OCI-LY7 (cell line): ENCODE measurements at regions not wholly inside any gene's neighbourhood (a gene's known extent, or its start where the extent isn't known, plus 50 kb on each side); places are given as distances from the start of the nearest gene placed in this dataset.

Experiments used
- BruUV-seq: library from RNA; stranded (reverse); fragments of 400-500 nt; replicated peaks from 2 replicates; lab custom pipeline; 2021; lab: Mats Ljungman, UMichigan
- CTCF ChIA-PET: fragments of 300-600 bp; sonication (Branson Sonifier 250); formaldehyde crosslinking; loops from one replicate; lab custom pipeline; 2022; ENCODE audit warnings: antibody characterized with exemption; ENCODE audit not compliant: unreplicated experiment; lab: Charles Lee
- POLR2A ChIA-PET: fragments of 300-600 bp; sonication (Branson Sonifier 250); formaldehyde crosslinking; loops from one replicate; lab custom pipeline; 2022; ENCODE audit warnings: antibody characterized with exemption; lab: Charles Lee
- DNase-seq: peaks from one replicate; pipeline ENCODE4 v3.0.0-alpha.2; 2015; ENCODE audit warnings: low spot score
- H2AFZ ChIP-seq: fragments of 200-600 bp; sonication (generic), shearing (Covaris generic); 2 replicates; pipeline ENCODE4 v1.6.1; 2014; ENCODE audit warnings: mild to moderate bottlenecking, antibody characterized with exemption, low read length, moderate library complexity
- H3K27ac ChIP-seq: fragments of 200-600 bp; sonication (generic); 2 replicates; pipeline ENCODE4 v1.5.1; 2014; ENCODE audit warnings: mixed run types, low read depth, mild to moderate bottlenecking, moderate library complexity, low read length, inconsistent platforms; ENCODE audit not compliant: poor library complexity, severe bottlenecking
- H3K36me3 ChIP-seq: fragments of 200-600 bp; sonication (generic); 2 replicates; pipeline ENCODE4 v1.6.1; 2014; ENCODE audit warnings: mild to moderate bottlenecking, antibody characterized with exemption, low read length, moderate library complexity, mixed read lengths; ENCODE audit not compliant: insufficient read depth
- H3K4me1 ChIP-seq: fragments of 200-600 bp; sonication (generic); 2 replicates; pipeline ENCODE4 v1.5.1; 2014; ENCODE audit warnings: mild to moderate bottlenecking, low read length; ENCODE audit not compliant: insufficient read depth, poor library complexity, severe bottlenecking
- H3K4me2 ChIP-seq: fragments of 200-600 bp; sonication (generic); 2 replicates; pipeline ENCODE4 v1.6.1; 2014; ENCODE audit warnings: mild to moderate bottlenecking, low read length
- H3K4me3 ChIP-seq: fragments of 200-600 bp; sonication (generic); 2 replicates; pipeline ENCODE4 v1.5.1; 2014; ENCODE audit warnings: mild to moderate bottlenecking, low read depth, low read length; ENCODE audit not compliant: poor library complexity, severe bottlenecking
- H3K79me2 ChIP-seq: fragments of 200-600 bp; sonication (generic); 2 replicates; pipeline ENCODE4 v1.6.1; 2016; ENCODE audit warnings: low read depth, mild to moderate bottlenecking, low read length, moderate library complexity, mixed read lengths; ENCODE audit not compliant: insufficient read depth
- H3K9me2 ChIP-seq: fragments of 200-600 bp; sonication (generic); 2 replicates; pipeline ENCODE4 v1.6.1; 2016; ENCODE audit warnings: mild to moderate bottlenecking, low read length, mixed read lengths; ENCODE audit not compliant: insufficient read depth
- H3K9me3 ChIP-seq: fragments of 200-600 bp; sonication (generic); 2 replicates; pipeline ENCODE4 v1.6.1; 2014; ENCODE audit warnings: mild to moderate bottlenecking, mixed run types, low read length, mixed read lengths
- H4K20me1 ChIP-seq: fragments of 200-600 bp; sonication (generic); 2 replicates; pipeline ENCODE4 v1.6.1; 2014; ENCODE audit warnings: mild to moderate bottlenecking, antibody characterized with exemption, low read length, moderate library complexity, mixed read lengths; ENCODE audit not compliant: insufficient read depth
- CTCF ChIP-seq: fragments of 200-600 bp; sonication (generic); conservative IDR thresholded peaks from 2 replicates; pipeline ENCODE4 v1.5.1; 2014; ENCODE audit warnings: mild to moderate bottlenecking, antibody characterized with exemption, low read length, moderate library complexity, mixed read lengths
- EZH2phosphoT487 ChIP-seq: fragments of 200-600 bp; sonication (generic); IDR thresholded peaks from 2 replicates; pipeline ENCODE4 v1.6.1; 2018; ENCODE audit warnings: low read depth, borderline replicate concordance, mild to moderate bottlenecking, mixed run types, antibody characterized with exemption, low read length, moderate library complexity, mixed read lengths
- intact Hi-C: fragments of 100-400 bp; cut with micrococcal nuclease; formaldehyde crosslinking; loops from one replicate; pipeline ENCODE4 v1.10.0; 2022; ENCODE audit not compliant: unreplicated experiment

GRCh38 chr4:25474690-25475089 lies 97.6 kb downstream of the ANAPC4 start:
- no peaks in the 10 kb centered on the region for H3K4me1 ChIP-seq
- ChIA-PET POLR2A (no interaction called here), CTCF (no interaction called here)
- no peaks in the 10 kb centered on the region for H3K9me3 ChIP-seq
- H4K20me1 ChIP-seq, result no peaks in the 10 kb centered on the region
- no peaks in the 10 kb centered on the region for H3K36me3 ChIP-seq
- H3K9me2 ChIP-seq, result no peaks in the 10 kb centered on the region
- H3K79me2 ChIP-seq, result no peaks in the 10 kb centered on the region
- no peak for DNase-seq
- TF ChIP-seq EZH2phosphoT487 (no peak), CTCF (no peak)
- H2AFZ ChIP-seq, result no peak overlapping the region
- no peak overlapping the region for H3K27ac ChIP-seq
- intact Hi-C loops, result no loop called here
- no peak overlapping the region for H3K4me2 ChIP-seq
- BruUV-seq, result no TSS peak
- H3K4me3 ChIP-seq, result no peak overlapping the region

DNA sequence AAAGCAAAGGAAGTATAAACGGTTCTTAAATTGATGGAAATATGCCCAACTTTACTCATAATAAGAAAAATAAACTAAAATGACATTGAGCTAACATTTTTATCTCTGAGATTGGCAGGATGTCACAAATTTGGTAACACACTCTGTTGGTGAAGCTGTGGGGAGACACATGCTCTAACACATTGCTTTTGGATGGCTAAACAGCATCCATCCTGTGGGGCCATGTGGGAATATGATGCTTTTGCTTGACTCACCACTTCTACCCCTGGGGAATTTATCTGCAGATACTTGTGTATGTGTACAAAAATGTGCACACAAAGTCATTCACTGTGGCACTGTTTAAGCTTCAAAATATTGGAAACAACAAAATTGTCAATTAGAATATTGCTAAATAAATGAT lies 100.2 kb downstream of the ANAPC4 start:
- Histone ChIP-seq H4K20me1 (no peaks in the 10 kb centered on the region), H3K27ac (no peak overlapping the region), H3K9me2 (no peaks in the 10 kb centered on the region), H3K9me3 (no peaks in the 10 kb centered on the region), H3K36me3 (no peaks in the 10 kb centered on the region), H3K4me3 (no peak overlapping the region), H3K4me2 (no peak overlapping the region), H2AFZ (no peak overlapping the region), H3K79me2 (no peaks in the 10 kb centered on the region), H3K4me1 (no peaks in the 10 kb centered on the region)
- CTCF ChIA-PET, result no interaction called here
- TF ChIP-seq CTCF (no peak), EZH2phosphoT487 (no peak)
- POLR2A ChIA-PET, result interaction anchor here (0.7 to 1.1 kb wide), 2 partner anchors 70 to 101 kb away, joined by 3 read pairs; no protein-coding TSS in a partner anchor
- no TSS peak for BruUV-seq
- intact Hi-C loops, result no loop called here
- no peak for DNase-seq

DNA sequence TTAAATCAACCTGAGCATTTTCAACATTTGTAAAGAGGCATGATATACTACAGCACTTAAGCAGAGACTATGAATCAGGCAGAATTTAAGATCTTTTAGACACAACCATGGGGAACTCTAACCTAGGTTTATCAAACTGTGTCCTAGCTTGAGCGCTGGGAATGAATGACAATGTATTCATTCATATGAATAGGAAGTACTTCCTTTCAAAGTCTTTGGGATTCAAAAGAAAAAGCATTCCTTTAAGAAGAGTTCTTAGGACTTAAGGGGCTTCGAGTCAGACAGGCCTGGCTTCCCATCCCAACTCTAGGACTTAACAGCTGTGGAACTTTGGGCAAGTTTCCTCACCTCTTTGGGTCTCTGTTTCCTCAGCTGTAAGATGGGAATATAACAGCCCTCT lies 104.6 kb downstream of the ANAPC4 start:
- Histone ChIP-seq H3K36me3 (no peaks in the 10 kb centered on the region), H3K4me2 (no peak overlapping the region), H3K9me2 (no peaks in the 10 kb centered on the region), H2AFZ (no peak overlapping the region), H4K20me1 (no peaks in the 10 kb centered on the region), H3K4me1 (no peaks in the 10 kb centered on the region), H3K4me3 (no peak overlapping the region), H3K27ac (no peak overlapping the region), H3K79me2 (no peaks in the 10 kb centered on the region), H3K9me3 (no peaks in the 10 kb centered on the region)
- CTCF ChIA-PET, result no interaction called here
- no peak for DNase-seq
- BruUV-seq, result no TSS peak
- POLR2A ChIA-PET, result no interaction called here
- intact Hi-C loops, result no loop called here
- no peak for TF ChIP-seq CTCF
- TF ChIP-seq EZH2phosphoT487, result no peak
